ENCODE measurements at regions not wholly inside any gene's neighbourhood (a gene's known extent, or its start where the extent isn't known, plus 50 kb on each side); places are given as distances from the start of the nearest gene placed in this dataset.

- Histone ChIP-seq H3K4me3 (no peak overlapping the region), H3K4me1 (no peaks in the 10 kb centered on the region), H3K9me3 (no peaks in the 10 kb centered on the region), H3K36me3 (no peaks in the 10 kb centered on the region), H3K27ac (no peak overlapping the region), H3K27me3 (no peaks in the 10 kb centered on the region)
- DNase-seq (no peak), ATAC-seq (no peak)
- no peak for TF ChIP-seq CTCF (IDR thresholded peaks at IDR 0.05)
- intact Hi-C loops (cut with DNase I), result no loop called here
Measured at GRCh38 chr3:139235192-139235591, 108.6 kb upstream of the MRPS22 start.

- no peak for TF ChIP-seq CTCF (IDR thresholded peaks at IDR 0.05)
Measured at GRCh38 chr3:139236336-139236735, 107.5 kb upstream of the MRPS22 start.

GRCh38 chr3:139238281-139239030 is 105.4 kb upstream of the MRPS22 start:
- TF ChIP-seq CTCF (IDR thresholded peaks at IDR 0.05), result no peak
- Histone ChIP-seq H3K9me3 (no peaks in the 10 kb centered on the region), H3K27ac (no peak overlapping the region), H3K36me3 (no peaks in the 10 kb centered on the region), H3K4me3 (no peak overlapping the region), H3K4me1 (no peaks in the 10 kb centered on the region), H3K27me3 (no peaks in the 10 kb centered on the region)
- ATAC-seq (no peak), DNase-seq (no peak)
- intact Hi-C loops (cut with DNase I), result no loop called here

More at GRCh38 chr3:139236336-139236735, 107.5 kb upstream of the MRPS22 start:
- intact Hi-C loops (cut with DNase I), result no loop called here
- Histone ChIP-seq H3K27me3 (no peaks in the 10 kb centered on the region), H3K36me3 (no peaks in the 10 kb centered on the region), H3K4me1 (no peaks in the 10 kb centered on the region), H3K9me3 (no peaks in the 10 kb centered on the region), H3K4me3 (no peak overlapping the region), H3K27ac (no peak overlapping the region)
- ATAC-seq (no peak), DNase-seq (no peak)

GRCh38 chr3:139239550-139239949 is 104.3 kb upstream of the MRPS22 start:
- Histone ChIP-seq H3K36me3 (no peaks in the 10 kb centered on the region), H3K9me3 (no peaks in the 10 kb centered on the region), H3K27ac (no peak overlapping the region), H3K4me1 (no peaks in the 10 kb centered on the region), H3K27me3 (no peaks in the 10 kb centered on the region), H3K4me3 (no peak overlapping the region)
- intact Hi-C loops (cut with DNase I), result no loop called here
- ATAC-seq, result no peak
- no peak for DNase-seq
- TF ChIP-seq CTCF (IDR thresholded peaks at IDR 0.05), result no peak

- ATAC-seq (no peak), DNase-seq (no peak)
- TF ChIP-seq CTCF (IDR thresholded peaks at IDR 0.05), result no peak
- no peaks in the 10 kb centered on the region for H3K36me3 ChIP-seq
- intact Hi-C loops (cut with DNase I), result no loop called here
- H3K4me1 ChIP-seq, result no peaks in the 10 kb centered on the region
- H3K27ac ChIP-seq, result no peak overlapping the region
- no peak overlapping the region for H3K4me3 ChIP-seq
- H3K27me3 ChIP-seq, result no peaks in the 10 kb centered on the region
- H3K9me3 ChIP-seq, result no peaks in the 10 kb centered on the region
Measured at GRCh38 chr3:139241783-139242182, 102.0 kb upstream of the MRPS22 start.

- no peak overlapping the region for H3K4me3 ChIP-seq
- DNase-seq, result no peak
- no peak for TF ChIP-seq CTCF (IDR thresholded peaks at IDR 0.05)
- no peak overlapping the region for H3K27ac ChIP-seq
- H3K9me3 ChIP-seq, result no peaks in the 10 kb centered on the region
- no peaks in the 10 kb centered on the region for H3K36me3 ChIP-seq
- H3K27me3 ChIP-seq, result no peaks in the 10 kb centered on the region
- ATAC-seq, result no peak
- no peaks in the 10 kb centered on the region for H3K4me1 ChIP-seq
- intact Hi-C loops (cut with DNase I), result no loop called here
Measured at GRCh38 chr3:139243710-139244109, 100.1 kb upstream of the MRPS22 start.

Data from upper lobe of right lung (tissue), 1 donor.